Uterus (tissue), 3 donors: ENCODE measurements at regions not wholly inside any gene's neighbourhood (a gene's known extent, or its start where the extent isn't known, plus 50 kb on each side); places are given as distances from the start of the nearest gene placed in this dataset.

Experiments used
- DNase-seq, 2 donors: peaks; one replicate each; pipeline ENCODE4 v3.0.0-alpha.2; 2019 to 2020
- H3K27ac ChIP-seq, 2 donors: fragments of 200-600 bp; sonication (generic); 1 replicate in 1 of 2; 2 replicates in 1 of 2; pipeline ENCODE4 v1.5.1; 2016 to 2018
- H3K27me3 ChIP-seq, 2 donors: fragments of 200-600 bp; sonication (generic); one replicate each; pipeline ENCODE4 v1.5.1; 2018 to 2019; ENCODE audit warnings: control low read depth in 1 of 2
- H3K36me3 ChIP-seq, 2 donors: fragments of 200-600 bp; sonication (generic); one replicate each; pipeline ENCODE4 v1.5.1; 2019; ENCODE audit warnings: control low read depth in 1 of 2
- H3K4me1 ChIP-seq, 2 donors: fragments of 200-600 bp; sonication (generic); one replicate each; pipeline ENCODE4 v1.5.1; 2018 to 2019; ENCODE audit warnings: control low read depth in 1 of 2
- H3K4me3 ChIP-seq, 2 donors: fragments of 200-600 bp; sonication (generic); 1 replicate in 1 of 2; 2 replicates in 1 of 2; pipeline ENCODE4 v1.5.1; 2018 to 2019; ENCODE audit warnings: mild to moderate bottlenecking in 1 of 2
- H3K9me3 ChIP-seq, 2 donors: fragments of 200-600 bp; sonication (generic); one replicate each; pipeline ENCODE4 v1.5.1; 2019; ENCODE audit warnings: control low read depth in 1 of 2
- CTCF ChIP-seq, 4 experiments: fragments of 200-600 bp in 2 of 4; fragments of 450-650 bp in 2 of 4; sonication (generic) in 2 of 4; IDR thresholded peaks; one replicate each; pipeline ENCODE4 v1.5.1; 2016 to 2019; ENCODE audit warnings: antibody characterized with exemption in 4 of 4, mild to moderate bottlenecking in 2 of 4, moderate library complexity in 1 of 4
- POLR2A ChIP-seq, 2 donors: fragments of 450-650 bp; IDR thresholded peaks; one replicate each; pipeline ENCODE4 v1.6.1; 2016; ENCODE audit warnings: antibody characterized with exemption in 2 of 2, mild to moderate bottlenecking in 1 of 2, moderate library complexity in 1 of 2
- intact Hi-C: fragments of 100-400 bp; cut with DNase I; formaldehyde crosslinking; loops from one replicate; pipeline ENCODE4 v1.15.1; 2023; ENCODE audit warnings: low total_unique reads
- donor health status: DM: yes; HTN: yes; CAD: no.

GRCh38 chr12:90514325-90514724 lies 440.7 kb downstream of the CCER1 start:
- Histone ChIP-seq H3K9me3 (no peaks in the 10 kb centered on the region), H3K27me3 (no peaks in the 10 kb centered on the region), H3K36me3 (no peaks in the 10 kb centered on the region), H3K4me1 (no peaks in the 10 kb centered on the region), H3K27ac (no peak overlapping the region), H3K4me3 (no peak overlapping the region)
- TF ChIP-seq CTCF (IDR thresholded peaks at IDR 0.05) (no peak), POLR2A (IDR thresholded peaks at IDR 0.05) (no peak)
- DNase-seq, result no peak
- intact Hi-C loops, result no loop called here

GRCh38 chr12:90512518-90512917 lies 442.5 kb downstream of the CCER1 start:
- TF ChIP-seq CTCF (IDR thresholded peaks at IDR 0.05), result no peak
- TF ChIP-seq POLR2A (IDR thresholded peaks at IDR 0.05), result no peak
- no peak overlapping the region for H3K27ac ChIP-seq
- no peaks in the 10 kb centered on the region for H3K9me3 ChIP-seq
- no peak for DNase-seq
- H3K27me3 ChIP-seq, result no peaks in the 10 kb centered on the region
- intact Hi-C loops, result no loop called here
- no peaks in the 10 kb centered on the region for H3K36me3 ChIP-seq
- no peak overlapping the region for H3K4me3 ChIP-seq
- H3K4me1 ChIP-seq, result no peaks in the 10 kb centered on the region

GRCh38 chr12:90510948-90511347 lies 444.0 kb downstream of the CCER1 start:
- TF ChIP-seq CTCF (IDR thresholded peaks at IDR 0.05), result no peak
- TF ChIP-seq POLR2A (IDR thresholded peaks at IDR 0.05), result no peak
- no peaks in the 10 kb centered on the region for H3K27me3 ChIP-seq
- no peak overlapping the region for H3K4me3 ChIP-seq
- H3K4me1 ChIP-seq, result no peaks in the 10 kb centered on the region
- intact Hi-C loops, result no loop called here
- DNase-seq, result no peak
- no peaks in the 10 kb centered on the region for H3K9me3 ChIP-seq
- no peak overlapping the region for H3K27ac ChIP-seq
- no peaks in the 10 kb centered on the region for H3K36me3 ChIP-seq

GRCh38 chr12:90504806-90505205 lies 450.2 kb downstream of the CCER1 start:
- H3K27me3 ChIP-seq, result no peaks in the 10 kb centered on the region
- no peaks in the 10 kb centered on the region for H3K4me1 ChIP-seq
- no peak for DNase-seq
- no peaks in the 10 kb centered on the region for H3K9me3 ChIP-seq
- H3K27ac ChIP-seq, result no peak overlapping the region
- H3K36me3 ChIP-seq, result no peaks in the 10 kb centered on the region
- TF ChIP-seq POLR2A (IDR thresholded peaks at IDR 0.05), result no peak
- no peak for TF ChIP-seq CTCF (IDR thresholded peaks at IDR 0.05)
- no peak overlapping the region for H3K4me3 ChIP-seq
- intact Hi-C loops, result no loop called here

- Histone ChIP-seq H3K27ac (no peak overlapping the region), H3K4me1 (no peaks in the 10 kb centered on the region), H3K9me3 (no peaks in the 10 kb centered on the region), H3K36me3 (no peaks in the 10 kb centered on the region), H3K4me3 (no peak overlapping the region), H3K27me3 (no peaks in the 10 kb centered on the region)
- no peak for TF ChIP-seq POLR2A (IDR thresholded peaks at IDR 0.05)
- TF ChIP-seq CTCF (IDR thresholded peaks at IDR 0.05), result no peak
- intact Hi-C loops, result no loop called here
- DNase-seq, result no peak
These were observed 452.9 kb downstream of the CCER1 start for GRCh38 chr12:90502070-90502469.
